Lung (tissue), 11 donors: ENCODE measurements at regions not wholly inside any gene's neighbourhood (a gene's known extent, or its start where the extent isn't known, plus 50 kb on each side); places are given as distances from the start of the nearest gene placed in this dataset.

ENCODE experiments used
- ATAC-seq: fragments of 200-7000 bp; cut with Tn5 transposase; one replicate; pipeline ENCODE4 v1.9.1; 2020; ENCODE audit warnings: moderate number of reproducible peaks; ENCODE audit not compliant: insufficient read depth, low FRiP score
- DNase-seq, 3 donors: peaks; one replicate each; pipeline ENCODE4 v3.0.0-alpha.2; 2013 to 2017
- H3K27ac ChIP-seq, 2 donors: one replicate each; pipeline ENCODE4 v1.5.1; 2013; ENCODE audit warnings: mild to moderate bottlenecking in 2 of 2, moderate library complexity in 2 of 2, control low read depth in 1 of 2, inconsistent platforms in 1 of 2, low read depth in 1 of 2, low read length in 1 of 2
- H3K27me3 ChIP-seq, 3 donors: one replicate each; pipeline ENCODE4 v1.5.1; 2013; ENCODE audit warnings: low read length in 2 of 3; ENCODE audit not compliant: control insufficient read depth in 3 of 3, insufficient read depth in 3 of 3
- H3K36me3 ChIP-seq, 4 donors: one replicate each; pipeline ENCODE4 v1.5.1; 2013; ENCODE audit warnings: low read length in 4 of 4, mild to moderate bottlenecking in 1 of 4, moderate library complexity in 1 of 4; ENCODE audit not compliant: control insufficient read depth in 4 of 4, insufficient read depth in 4 of 4
- H3K4me1 ChIP-seq, 5 donors: one replicate each; pipeline ENCODE4 v1.5.1; 2013; ENCODE audit warnings: low read length in 5 of 5, mild to moderate bottlenecking in 2 of 5, moderate library complexity in 1 of 5; ENCODE audit not compliant: control insufficient read depth in 5 of 5, insufficient read depth in 5 of 5
- H3K4me3 ChIP-seq: one replicate; pipeline ENCODE4 v1.5.1; 2013; ENCODE audit warnings: mild to moderate bottlenecking, control low read depth, moderate library complexity
- H3K9ac ChIP-seq, 2 donors: one replicate each; pipeline ENCODE4 v1.5.1; 2013; ENCODE audit warnings: low read length in 2 of 2, control low read depth in 1 of 2; ENCODE audit not compliant: insufficient read depth in 1 of 2
- H3K9me3 ChIP-seq, 4 donors: one replicate each; pipeline ENCODE4 v1.5.1; 2013; ENCODE audit warnings: low read length in 3 of 4, mild to moderate bottlenecking in 1 of 4, moderate library complexity in 1 of 4; ENCODE audit not compliant: control insufficient read depth in 4 of 4, insufficient read depth in 3 of 4
- CTCF ChIP-seq: IDR thresholded peaks from 2 replicates; pipeline ENCODE4 v1.5.1; 2012; ENCODE audit warnings: mild to moderate bottlenecking; ENCODE audit errors: control extremely low read depth, extremely low read depth
- WGBS, 2 donors: extraction: QIAGEN DNeasy Blood & Tissue Kit; methylation state at CpG; one replicate each; pipeline ENCODE4 v1.1.7; 2013; 5-methylcytosine and 5-hydroxymethylcytosine counted together
- donor health status: control.
- donor health status: control.
- donor health status: Bipolar disorder and iron deficiency.
- donor health status: healthy.
- donor health status: DM: yes; HTN: yes; CAD: no.

GRCh38 chr15:81981908-81982307, 63.9 kb downstream of the MEX3B start:
- Histone ChIP-seq H3K9me3 (peaks cover 0 to 2% (median under 1%) of the 10 kb centered on the region in 4 donors), H3K27ac (no peak overlapping the region), H3K36me3 (no peaks in the 10 kb centered on the region), H3K4me1 (peaks cover 0 to 4% (median 0%) of the 10 kb centered on the region in 5 donors), H3K27me3 (no peaks in the 10 kb centered on the region), H3K9ac (no peak overlapping the region), H3K4me3 (no peak overlapping the region)
- TF ChIP-seq CTCF = no peak
- WGBS, 2 donors = 40 to 46% methylated on average over 3 of the region's 3 CpGs
- DNase-seq = peak in 2 of 3 donors; percentile 62 to 67
- ATAC-seq = no peak

- 97% methylated on average over 1 of the region's 1 CpG for WGBS, 2 donors
- Histone ChIP-seq H3K4me1 (peaks cover 0 to 4% (median 0%) of the 10 kb centered on the region in 5 donors), H3K36me3 (no peaks in the 10 kb centered on the region), H3K27ac (no peak overlapping the region), H3K27me3 (no peaks in the 10 kb centered on the region), H3K9ac (no peak overlapping the region), H3K4me3 (no peak overlapping the region), H3K9me3 (peaks cover 0 to 2% (median under 1%) of the 10 kb centered on the region in 4 donors)
- ATAC-seq (no peak), DNase-seq (no peak)
- no peak for TF ChIP-seq CTCF
Measured at GRCh38 chr15:81977464-81977863, 68.4 kb downstream of the MEX3B start.

- no peaks in the 10 kb centered on the region for H3K4me1 ChIP-seq
- ATAC-seq (no peak), DNase-seq (no peak)
- H3K27me3 ChIP-seq = no peaks in the 10 kb centered on the region
- no peak for TF ChIP-seq CTCF
- H3K27ac ChIP-seq = no peak overlapping the region
- H3K9ac ChIP-seq = no peak overlapping the region
- H3K9me3 ChIP-seq = no peaks in the 10 kb centered on the region
- H3K4me3 ChIP-seq = no peak overlapping the region
- H3K36me3 ChIP-seq = no peaks in the 10 kb centered on the region
- 90 to 91% methylated on average over 2 of the region's 2 CpGs for WGBS, 2 donors
Measured at GRCh38 chr15:81968691-81969090, 77.1 kb downstream of the MEX3B start.

GRCh38 chr15:81966631-81967030, 79.2 kb downstream of the MEX3B start:
- Histone ChIP-seq H3K4me1 (peaks cover 0 to 4% (median 0%) of the 10 kb centered on the region in 5 donors), H3K27me3 (no peaks in the 10 kb centered on the region), H3K9me3 (no peaks in the 10 kb centered on the region), H3K4me3 (no peak overlapping the region), H3K27ac (no peak overlapping the region), H3K9ac (no peak overlapping the region), H3K36me3 (no peaks in the 10 kb centered on the region)
- 46 to 72% methylated on average over 3 of the region's 3 CpGs for WGBS, 2 donors
- TF ChIP-seq CTCF = no peak
- DNase-seq (peak; percentile 38 to 80 (median 74)), ATAC-seq (no peak)
